Body of pancreas (tissue), 4 donors: ENCODE measurements at regions not wholly inside any gene's neighbourhood (a gene's known extent, or its start where the extent isn't known, plus 50 kb on each side); places are given as distances from the start of the nearest gene placed in this dataset.

Source experiments
- CTCF ChIP-seq, 7 experiments: fragments of 450-650 bp in 4 of 7; fragments of 200-600 bp in 3 of 7; sonication (generic) in 3 of 7; IDR thresholded peaks; one replicate each; pipeline ENCODE4 v1.5.1; 2016 to 2019; ENCODE audit warnings: antibody characterized with exemption in 7 of 7
- POLR2A ChIP-seq, 3 donors: fragments of 450-650 bp; IDR thresholded peaks; one replicate each; pipeline ENCODE4 v1.6.1; 2016; ENCODE audit warnings: antibody characterized with exemption in 3 of 3, mild to moderate bottlenecking in 2 of 3

GRCh38 chr3:72092778-72093177 is 307.8 kb upstream of the PROK2 start:
- TF ChIP-seq POLR2A (IDR thresholded peaks at IDR 0.05): no peak
- TF ChIP-seq CTCF (IDR thresholded peaks at IDR 0.05): no peak
